GM18517 (cell line): ENCODE measurements at regions not wholly inside any gene's neighbourhood (a gene's known extent, or its start where the extent isn't known, plus 50 kb on each side); places are given as distances from the start of the nearest gene placed in this dataset.
"Not testable (repeated sequence)": the region's sequence is repeated elsewhere in the genome, so short reads cannot be mapped to it uniquely, and the experiment has no call there.

Experiments used
- ATAC-seq: cut with Tn5 transposase; IDR thresholded peaks from one replicate; pipeline ENCODE4 v1.9.1; 2021; ENCODE audit warnings: mild to moderate bottlenecking, moderate library complexity; ENCODE audit not compliant: unreplicated experiment

DNA sequence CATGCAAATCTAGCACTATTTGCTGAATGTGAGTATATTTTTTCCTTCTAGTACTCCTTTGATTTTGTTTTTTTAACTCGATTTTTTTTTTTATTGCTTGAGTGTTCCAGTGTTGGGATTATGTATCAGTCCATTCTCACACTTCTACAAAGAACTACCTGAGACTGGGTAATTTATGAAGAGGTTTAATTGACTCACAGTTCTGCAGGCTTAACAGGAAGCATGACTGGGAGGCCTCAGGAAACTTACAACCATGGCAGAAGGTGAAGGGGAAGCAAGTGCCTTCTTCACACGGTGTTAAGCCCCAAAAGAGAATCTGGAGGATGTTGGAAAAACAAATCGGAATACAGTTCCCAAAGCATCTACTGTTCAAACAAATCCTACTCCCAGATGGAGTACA is 69.1 kb downstream of the ZNF518B start:
- not testable (repeated sequence) for ATAC-seq

DNA sequence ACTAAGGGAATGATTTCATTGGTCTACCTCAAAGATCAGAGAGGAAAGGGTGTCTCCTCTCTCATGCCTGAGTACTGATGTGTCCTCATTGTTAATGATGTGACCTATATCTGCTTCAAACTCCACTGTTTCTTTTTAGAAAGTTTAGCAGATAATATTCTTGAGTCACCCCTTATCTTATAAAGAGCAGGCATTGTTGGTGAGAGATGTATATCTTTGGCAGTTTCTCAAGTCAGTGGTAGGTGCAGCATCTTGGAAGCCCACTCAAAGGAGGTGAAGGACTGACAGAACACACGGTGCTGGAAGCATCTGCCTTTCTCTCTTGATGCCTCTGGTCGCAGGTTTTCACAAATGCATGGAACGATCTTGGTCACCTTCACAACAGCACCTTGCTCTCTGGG is 71.2 kb downstream of the ZNF518B start:
- no peak for ATAC-seq

DNA sequence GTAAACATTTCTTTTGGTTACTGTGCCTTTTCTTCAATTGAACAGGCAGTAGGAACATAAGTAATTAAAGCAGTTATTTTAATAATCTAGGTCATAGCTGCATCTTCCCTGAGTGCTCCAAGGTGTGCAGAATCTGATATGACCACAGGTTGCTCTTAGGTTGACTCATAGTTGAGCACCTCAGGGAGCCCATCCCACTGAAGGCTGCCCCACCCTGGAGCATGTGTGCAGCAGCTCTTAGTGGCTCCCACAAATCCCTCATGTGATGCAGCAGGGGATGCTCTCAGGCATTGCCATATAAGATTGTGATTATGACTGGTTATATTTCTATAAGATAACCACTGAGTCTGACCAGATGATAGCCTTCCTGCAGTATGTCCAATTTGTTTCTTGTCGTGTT is 72.3 kb downstream of the ZNF518B start:
- no peak for ATAC-seq

DNA sequence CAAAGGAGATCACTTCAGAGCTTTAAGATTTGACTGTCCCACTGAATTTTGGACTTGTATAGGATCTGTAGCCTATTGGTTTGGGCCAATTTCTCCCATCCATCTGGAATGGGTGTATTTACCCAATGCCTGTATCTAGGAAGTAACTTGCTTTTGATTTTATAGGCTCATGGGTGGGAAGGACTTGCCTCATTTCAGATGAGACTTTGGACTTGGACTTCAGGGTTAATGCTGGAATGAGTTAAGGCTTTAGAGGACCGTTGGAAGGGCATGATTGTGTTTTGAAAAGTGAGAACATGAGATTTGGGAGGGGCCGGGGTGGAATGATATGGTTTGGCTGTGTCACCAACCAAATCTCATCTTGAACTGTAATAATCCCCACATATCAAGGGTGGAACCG is 73.8 kb downstream of the ZNF518B start:
- no peak for ATAC-seq

DNA sequence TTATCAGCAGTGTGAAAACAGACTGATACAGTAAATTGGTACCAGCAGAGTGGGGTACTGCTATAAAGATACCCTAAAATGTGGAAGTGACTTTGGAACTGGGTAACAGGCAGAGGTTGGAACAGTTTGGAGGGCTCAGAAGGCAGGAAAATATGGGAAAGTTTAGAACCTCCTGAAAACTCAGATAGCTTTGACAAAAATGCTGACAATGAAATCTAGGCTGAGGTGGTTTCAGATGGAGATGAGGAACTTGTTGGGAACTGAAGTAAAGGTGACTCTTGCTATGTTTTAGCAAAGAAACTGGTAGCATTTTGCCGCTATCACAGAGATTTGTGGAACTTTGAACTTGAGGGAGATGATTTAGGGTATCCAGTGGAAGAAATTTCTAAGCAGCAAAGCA is 75.1 kb downstream of the ZNF518B start:
- not testable (repeated sequence) for ATAC-seq

DNA sequence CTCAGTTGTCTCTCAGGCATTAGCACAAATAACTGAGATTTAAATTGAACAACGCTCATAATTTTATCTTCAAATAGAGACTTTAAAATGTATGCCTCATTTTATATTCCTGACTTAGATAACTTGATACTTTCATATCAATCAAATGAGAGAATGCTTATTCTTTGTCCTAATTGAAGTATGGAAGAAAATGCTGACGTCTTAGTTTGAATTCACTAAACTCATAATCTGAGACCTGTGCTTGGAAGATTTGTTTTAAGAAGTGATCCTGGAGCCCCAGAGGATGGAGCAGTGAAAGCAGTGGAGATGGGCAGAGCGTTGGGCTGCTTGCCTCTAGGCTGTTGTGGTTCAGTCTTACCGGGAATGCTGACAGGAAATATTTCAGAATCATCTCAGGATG is 76.1 kb downstream of the ZNF518B start:
- no peak for ATAC-seq

DNA sequence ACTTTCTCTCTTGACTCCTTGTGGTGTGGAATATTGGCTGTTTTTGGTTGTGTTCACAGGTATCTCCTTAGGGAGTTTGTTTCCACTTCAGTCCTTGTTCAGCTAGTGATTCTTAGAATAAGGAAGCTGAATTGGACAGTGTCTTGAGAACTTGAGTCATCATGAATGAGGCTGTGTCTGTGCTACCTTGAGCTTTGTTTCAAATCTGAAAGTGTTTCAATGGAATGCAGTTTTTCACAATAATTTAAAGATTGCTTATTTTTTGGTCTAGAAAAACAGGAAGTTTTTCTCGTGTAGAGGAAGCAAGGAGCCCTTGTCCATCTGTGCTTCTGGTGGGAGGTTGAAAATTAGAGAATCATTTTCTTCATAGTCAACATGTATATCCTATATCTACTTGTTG is 76.5 kb downstream of the ZNF518B start:
- ATAC-seq: no peak

DNA sequence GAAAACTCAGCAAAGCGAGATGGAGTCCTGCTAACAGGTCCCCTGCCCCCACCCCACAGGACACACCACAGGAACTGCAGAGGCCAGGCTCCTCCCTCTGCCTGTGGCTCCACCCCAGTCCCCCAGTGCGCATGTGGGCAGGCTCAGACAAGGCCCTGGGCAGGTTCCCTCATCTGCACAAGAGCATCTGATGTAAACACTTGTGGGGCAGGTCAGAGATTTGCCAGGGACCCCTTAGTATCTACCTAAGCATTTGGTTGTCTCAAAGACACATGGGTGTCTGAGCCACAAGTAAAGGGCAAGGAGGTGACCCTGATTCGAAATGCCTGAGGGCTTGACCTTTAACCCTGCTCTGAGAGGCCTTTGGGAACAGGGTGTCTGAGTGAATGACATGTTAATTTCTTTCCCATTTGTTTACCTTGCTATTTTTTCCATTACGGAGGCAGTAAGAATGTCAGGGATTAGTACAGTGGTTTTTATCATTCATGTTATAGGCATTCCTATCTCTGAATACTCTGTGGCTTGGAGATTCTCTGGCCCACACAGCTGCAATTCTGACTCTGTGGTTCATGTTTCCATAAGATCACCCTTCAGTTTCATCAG is 85.3 kb downstream of the ZNF518B start:
- ATAC-seq: no peak

DNA sequence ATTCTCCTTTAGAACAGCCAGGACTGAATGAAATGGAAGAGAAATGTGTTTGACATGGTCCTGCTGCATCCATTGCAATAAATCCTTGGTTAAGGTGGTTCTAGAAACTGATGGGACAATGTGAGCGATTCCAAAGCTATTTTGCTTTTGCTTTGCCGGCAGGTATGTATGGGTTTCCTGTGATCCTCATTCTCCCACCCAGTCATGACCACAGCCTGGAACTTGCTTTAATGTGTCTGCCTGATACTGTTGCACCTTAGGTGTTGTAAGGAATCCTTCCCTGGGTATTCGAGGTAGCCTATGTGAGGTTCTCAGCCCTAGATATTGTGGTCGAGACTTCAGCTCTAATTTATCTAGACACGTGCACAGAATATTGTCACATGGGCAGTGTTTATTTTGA is 86.1 kb downstream of the ZNF518B start:
- ATAC-seq: no peak

DNA sequence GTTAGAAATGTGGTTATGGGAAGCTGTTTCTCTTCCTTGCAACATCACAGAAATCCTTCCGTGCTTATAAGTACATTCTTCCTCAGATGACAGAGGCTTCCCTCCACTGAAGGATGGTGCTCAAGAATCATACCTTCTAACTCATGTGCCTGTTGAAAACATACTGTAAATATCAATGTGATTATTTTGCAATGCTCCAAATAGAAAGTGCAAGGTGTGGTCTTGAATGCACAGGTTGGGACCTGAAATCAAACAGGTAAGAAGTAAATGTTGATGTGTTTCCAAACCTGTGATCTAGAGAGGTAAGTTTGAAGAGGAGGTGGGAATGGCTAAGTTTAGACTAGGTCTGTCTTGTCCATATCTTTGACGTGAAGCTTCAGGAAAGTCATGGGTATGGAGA is 87.7 kb downstream of the ZNF518B start:
- no peak for ATAC-seq

DNA sequence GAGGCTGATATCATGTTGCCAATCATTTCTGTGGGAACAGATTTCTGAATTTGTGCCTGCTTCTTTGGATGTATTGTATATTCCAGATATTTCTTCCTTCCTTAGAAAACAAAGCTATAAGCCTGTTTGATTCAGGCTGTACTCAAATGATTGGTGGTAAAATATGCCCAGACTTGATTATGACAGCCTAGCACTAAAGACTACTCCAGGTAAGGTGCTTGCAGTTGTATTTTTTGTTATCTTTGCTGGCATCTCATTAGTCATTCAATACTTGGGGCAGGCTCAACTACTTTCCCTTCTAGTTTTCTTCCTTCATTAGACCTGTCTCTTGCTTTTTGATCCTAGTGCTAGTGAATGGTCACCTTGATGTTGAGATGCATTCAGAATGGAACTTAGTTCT is 90.6 kb downstream of the ZNF518B start:
- ATAC-seq: no peak

DNA sequence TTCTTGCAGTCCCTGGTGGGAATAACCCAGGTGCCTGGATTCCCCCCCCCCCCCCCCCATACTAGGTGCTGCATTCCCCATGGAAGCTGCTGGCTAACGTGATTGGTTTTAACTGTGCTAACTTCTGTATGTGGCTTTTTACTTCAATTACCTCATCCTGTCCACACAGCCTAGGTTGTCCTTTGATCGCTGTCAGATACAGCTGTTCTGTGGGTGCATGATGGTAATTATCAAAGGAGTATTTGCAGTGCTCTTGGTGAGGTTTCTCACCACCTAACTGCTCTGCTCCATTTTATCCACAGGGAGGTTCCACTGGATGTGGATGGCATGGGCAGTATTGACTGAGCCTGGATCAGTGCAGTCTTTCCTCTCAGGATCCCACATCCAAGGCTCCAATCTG is 93.0 kb downstream of the ZNF518B start:
- ATAC-seq: no peak

DNA sequence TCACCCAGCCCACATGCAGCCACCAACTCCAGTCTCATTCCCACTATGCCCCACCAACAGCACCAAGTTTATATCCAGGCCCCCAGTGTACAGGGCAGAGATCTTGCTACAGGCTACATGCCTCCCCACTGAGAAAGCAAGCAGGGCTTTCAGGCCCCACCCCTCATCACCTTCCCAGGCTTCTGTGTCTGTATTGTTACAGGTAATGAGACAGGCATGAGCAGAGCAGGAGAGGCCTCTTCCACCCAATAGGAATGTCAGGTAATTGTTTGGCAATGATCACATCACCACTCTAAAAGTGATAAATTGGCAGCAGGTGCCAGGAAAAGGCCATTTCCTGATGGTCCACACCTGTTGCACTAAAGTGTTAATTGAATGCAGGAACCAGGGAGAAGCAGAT is 102.5 kb downstream of the ZNF518B start:
- ATAC-seq: no peak

DNA sequence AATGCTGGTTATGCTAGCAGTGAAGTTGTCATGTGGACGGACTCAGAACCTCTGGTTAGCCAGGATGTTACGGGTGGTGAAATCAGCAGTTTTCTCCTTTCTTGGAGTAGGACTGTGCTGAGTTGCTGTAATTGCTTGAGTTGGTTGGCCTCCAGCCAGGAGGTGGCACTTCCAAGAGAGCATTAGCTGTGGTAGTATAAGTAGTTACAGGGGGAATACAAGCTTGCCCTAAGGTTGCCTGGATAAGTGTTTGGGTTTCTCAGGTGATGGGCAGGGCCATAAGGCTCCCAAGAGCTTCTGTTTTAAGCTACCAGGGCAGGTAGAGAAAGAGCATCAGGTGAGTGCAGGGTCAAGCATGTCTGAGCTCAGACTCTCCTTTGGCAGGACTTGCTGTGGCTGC is 103.0 kb downstream of the ZNF518B start:
- ATAC-seq: no peak

DNA sequence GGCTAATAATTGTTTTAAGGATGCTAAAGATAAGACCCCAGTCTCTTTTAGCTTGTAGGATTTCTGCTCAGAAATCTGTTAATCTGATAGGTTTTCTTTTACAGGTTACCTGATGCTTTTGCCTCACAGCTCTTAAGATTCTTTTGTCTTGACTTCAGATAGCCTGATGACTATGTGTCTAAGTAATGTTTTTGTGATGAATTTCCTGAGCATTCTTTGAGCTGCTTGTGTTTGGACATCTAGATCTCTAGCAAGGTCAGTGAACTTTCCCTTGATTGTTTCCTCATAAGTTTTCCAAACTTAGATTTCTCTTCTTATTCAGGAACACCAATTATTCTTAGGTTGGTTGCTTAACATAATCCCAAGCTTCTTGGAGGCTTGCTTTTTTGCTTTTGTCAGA is 104.1 kb downstream of the ZNF518B start:
- no peak for ATAC-seq

DNA sequence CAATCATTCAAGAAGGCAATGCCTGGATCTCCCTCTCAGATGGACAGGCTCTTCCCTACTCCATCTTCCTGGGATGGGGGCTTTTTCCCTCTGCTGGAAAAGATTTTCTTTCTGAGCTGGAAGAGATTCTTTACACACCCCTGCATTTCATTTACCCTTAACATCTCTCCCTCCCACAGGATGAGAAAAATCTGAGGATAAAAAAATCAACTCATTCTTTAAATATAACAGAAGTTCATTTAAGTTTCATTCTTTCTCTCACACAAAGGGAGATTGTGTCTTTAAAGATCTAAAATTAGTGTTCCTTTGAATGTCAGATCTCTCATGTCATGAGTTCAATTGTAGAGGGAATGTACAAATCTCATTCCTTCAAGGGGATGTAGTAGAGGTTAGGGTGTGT is 109.0 kb downstream of the ZNF518B start:
- ATAC-seq: no peak

DNA sequence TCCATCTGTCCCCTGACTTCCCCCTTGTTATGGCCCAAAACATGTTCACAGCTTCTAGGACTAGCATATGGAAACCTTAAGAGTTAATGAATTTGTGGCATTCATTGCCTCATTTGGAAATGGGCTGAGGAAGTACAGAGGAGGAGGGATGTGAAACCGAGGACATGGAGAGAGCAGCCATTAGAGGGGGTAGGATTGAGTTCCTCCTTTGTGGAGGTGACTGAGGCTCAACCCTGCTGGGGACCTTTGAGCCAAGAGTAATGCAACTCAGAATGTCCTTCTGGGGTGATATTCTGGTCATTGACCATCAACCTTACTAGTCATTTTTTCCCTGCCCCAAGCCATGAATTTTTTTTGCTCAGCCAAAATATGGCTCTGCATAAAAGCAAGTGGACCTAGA is 109.4 kb downstream of the ZNF518B start:
- no peak for ATAC-seq

DNA sequence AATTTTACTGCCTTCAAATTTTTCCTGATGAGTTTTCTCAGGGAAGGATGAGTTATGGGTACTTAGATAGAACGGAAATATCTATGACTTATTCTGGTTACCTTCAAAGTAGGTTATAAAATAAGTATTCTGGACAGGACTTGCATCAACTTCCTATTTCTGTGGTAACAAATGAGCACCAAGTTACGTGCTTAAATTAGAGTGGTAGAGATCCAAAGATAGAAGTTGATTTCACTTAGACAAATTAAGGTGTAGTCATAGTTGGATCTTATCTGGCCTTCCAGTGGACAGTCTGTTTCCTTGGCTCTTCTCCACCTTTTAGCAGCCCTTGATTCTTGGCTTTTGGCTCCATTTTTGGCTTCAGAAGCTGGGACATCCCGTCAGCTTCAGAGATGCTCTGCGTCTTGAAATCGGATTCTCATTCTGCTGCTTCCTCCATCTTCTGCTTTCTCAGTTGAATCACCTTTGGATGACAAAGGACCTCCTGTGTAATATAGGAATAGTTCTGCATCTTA is 109.9 kb downstream of the ZNF518B start:
- no peak for ATAC-seq

DNA sequence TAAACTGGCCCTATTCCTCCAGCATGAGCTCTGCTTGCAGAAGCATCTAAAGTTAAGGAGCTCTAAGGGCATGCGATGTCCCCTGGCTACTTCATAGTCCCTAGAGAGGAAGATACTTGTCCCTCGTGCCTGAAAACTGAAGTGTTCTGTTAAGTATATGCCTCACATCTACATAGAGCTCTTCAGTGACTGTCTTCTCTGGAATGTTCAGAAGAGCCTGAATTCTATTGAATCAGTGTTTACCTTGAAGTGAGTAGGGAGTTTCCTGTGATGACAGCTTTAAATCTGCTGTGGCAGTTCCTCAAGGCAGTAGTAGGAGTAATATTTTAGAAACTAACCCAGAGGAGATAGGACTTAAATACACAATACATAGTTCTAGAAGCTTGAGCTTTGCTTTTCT is 111.2 kb downstream of the ZNF518B start:
- no peak for ATAC-seq

DNA sequence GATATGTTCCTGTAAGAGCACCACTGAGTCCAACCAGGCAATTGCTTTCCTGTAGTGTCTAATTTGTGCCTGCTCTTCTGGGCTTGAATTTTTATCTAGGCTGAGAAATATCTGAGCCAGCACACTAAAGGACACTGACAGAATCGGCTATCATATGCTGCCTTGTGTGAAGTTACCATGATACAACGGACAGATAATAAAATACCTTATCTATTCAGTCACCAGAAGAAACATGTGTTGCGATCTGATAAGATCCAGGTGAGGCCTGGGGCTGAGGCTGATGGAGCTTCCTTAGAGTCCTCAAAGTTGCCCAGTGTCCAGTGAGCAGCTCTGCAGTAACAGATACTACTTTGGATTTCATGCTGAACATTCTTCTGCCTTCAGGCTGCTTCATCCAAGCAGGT is 111.8 kb downstream of the ZNF518B start:
- no peak for ATAC-seq

DNA sequence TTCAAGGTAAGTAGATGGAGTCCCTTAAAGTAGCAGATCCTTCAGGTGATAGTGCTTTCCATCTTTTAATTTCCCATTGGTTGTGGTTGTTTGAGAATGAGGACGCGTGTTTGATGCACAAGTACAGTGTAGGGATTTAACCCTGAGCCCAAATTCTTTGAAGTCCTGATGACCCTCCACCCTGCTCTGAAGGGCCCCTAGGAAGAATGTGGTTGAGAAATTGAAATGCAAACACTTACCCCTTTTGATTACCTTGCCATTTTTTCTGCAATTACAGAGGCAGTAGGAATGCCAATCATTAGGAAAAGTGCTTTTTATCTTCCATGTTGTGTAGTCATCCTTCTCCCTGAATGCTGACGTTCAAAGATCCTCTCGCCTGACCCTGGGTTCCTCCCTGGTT is 112.4 kb downstream of the ZNF518B start:
- no peak for ATAC-seq

DNA sequence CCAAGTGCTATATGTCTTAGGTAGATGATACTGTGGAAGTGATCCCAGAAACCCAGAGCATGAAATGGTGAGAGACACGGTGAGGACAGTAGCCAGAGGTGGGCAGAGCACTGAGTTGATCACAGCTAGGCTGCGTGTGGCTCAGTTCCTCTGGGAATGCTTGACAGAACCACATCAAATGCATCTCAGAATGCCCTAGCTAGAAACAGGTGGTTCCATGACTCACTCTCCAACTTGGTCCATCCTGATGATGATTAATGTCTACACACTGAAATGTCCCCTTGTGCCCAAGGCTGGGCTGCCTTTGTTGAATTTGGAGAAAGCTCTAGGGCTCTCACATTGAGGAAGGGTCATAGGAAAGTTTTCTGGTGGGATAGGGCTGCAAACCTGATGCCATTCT is 113.6 kb downstream of the ZNF518B start:
- ATAC-seq: no peak

DNA sequence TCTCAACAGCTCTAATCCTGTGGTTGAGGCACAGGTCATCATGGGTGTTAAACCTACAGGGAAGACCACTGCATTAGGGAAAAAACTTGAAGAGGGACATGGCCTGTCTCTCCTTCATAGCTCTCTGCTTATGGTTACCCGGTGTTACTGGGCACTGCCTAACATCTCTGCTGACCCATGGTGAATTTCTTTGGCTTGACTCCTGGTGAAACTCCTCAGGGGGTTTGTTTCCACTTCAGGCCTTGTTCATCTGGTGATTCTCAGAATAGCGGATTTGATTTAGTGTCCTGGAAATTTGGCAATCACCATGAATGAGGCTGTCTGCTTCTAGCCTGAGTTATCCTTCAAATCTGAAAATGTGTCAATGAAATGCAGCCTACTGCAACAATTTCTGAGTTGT is 114.4 kb downstream of the ZNF518B start:
- ATAC-seq: no peak
